GM06990 (cell line): ENCODE measurements at regions not wholly inside any gene's neighbourhood (a gene's known extent, or its start where the extent isn't known, plus 50 kb on each side); places are given as distances from the start of the nearest gene placed in this dataset.

Experiments
- DNase-seq: peaks from one replicate; pipeline ENCODE4 v3.0.0-alpha.2; 2011; ENCODE audit not compliant: insufficient read length; ENCODE audit errors: extremely low read depth
- H3K27me3 ChIP-seq: replicated peaks from 2 replicates; pipeline ENCODE4 v1.6.0; 2011; ENCODE audit warnings: low read length; ENCODE audit not compliant: control insufficient read depth, insufficient read depth
- H3K36me3 ChIP-seq: 2 replicates; pipeline ENCODE4 v1.5.1; 2011; ENCODE audit warnings: low read length; ENCODE audit not compliant: control insufficient read depth, insufficient read depth
- H3K4me3 ChIP-seq: replicated peaks from 2 replicates; pipeline ENCODE4 v1.5.1; 2011; ENCODE audit warnings: low read depth, mild to moderate bottlenecking, control low read depth, low read length
- CTCF ChIP-seq: IDR thresholded peaks from 2 replicates; pipeline ENCODE4 v1.5.1; 2011; ENCODE audit warnings: low read length, control low read depth, mild to moderate bottlenecking, inconsistent platforms; ENCODE audit not compliant: insufficient read depth, poor library complexity, severe bottlenecking

DNA sequence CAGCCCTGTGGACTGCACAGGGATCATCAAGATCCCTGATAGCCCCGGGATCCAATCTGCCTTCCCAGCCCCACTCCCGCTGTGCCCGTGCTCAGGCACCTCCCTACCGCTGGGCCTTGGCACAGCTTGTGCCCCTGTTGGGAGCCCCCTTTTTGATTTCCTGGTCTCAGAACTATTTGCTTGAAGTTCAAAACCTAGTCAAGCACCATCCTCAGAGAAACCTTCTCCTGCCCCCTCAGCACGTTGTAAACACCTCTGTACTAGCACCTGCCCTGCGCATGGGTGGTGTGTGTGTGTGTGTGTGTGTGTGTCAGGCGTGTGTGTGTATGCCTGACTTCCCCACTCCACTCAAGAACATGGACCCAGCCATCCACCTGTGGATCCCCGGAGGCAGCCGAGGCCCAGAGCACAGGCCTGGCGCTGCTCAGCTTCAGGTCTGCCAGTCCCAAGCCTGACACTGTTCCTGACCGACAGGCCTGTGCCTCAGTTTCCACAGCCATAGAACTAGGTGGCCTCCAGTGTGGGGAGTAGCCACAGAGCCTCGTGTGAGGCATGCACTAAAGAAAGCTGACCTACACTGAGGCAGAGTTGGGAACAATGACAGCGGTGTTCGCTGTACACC, 65.5 kb downstream of the ADRA2C start:
- no peak for DNase-seq
- Histone ChIP-seq H3K4me3 (no peak overlapping the region), H3K36me3 (no peaks in the 10 kb centered on the region), H3K27me3 (no peaks in the 10 kb centered on the region; the same call in 1 of the 2 replicates)
- no peak for TF ChIP-seq CTCF

DNA sequence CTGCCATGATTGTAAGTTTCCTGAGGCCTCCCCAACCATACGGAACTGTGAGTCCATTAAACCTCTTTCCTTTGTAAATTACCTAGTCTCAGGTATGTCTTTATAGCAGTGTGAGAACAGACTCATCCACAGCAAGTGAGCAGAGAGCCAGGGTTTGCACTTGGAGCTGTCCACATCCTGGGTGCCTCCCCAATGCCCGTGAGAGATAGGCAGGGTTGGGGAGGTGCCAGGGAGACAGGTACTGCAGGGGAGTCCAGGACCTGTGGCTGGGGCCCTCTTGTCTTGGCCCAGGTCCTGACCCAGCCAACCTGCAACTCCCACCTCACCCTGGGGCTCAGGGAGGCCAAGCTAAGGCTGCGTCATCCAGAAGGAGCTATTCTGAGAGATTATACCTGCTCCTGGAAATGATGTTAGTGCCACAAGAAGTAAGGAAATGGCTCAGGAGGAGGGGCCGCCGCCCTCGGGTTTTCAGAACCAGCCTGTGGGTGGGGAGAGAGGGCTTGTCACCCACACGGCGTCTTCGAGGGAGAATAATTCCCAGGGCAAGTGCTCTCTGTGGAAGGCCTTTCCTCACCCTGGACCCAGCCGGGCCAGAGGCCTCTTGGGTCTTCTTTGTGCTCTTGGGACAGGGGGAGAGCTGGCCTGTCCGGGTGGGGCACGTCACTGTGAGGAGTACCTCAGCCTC, 66.5 kb downstream of the ADRA2C start:
- TF ChIP-seq CTCF, result no peak
- Histone ChIP-seq H3K4me3 (no peak overlapping the region), H3K36me3 (no peaks in the 10 kb centered on the region), H3K27me3 (no peaks in the 10 kb centered on the region; the same call in 1 of the 2 replicates)
- DNase-seq, result no peak

GRCh38 chr4:3833326-3833989, 67.3 kb downstream of the ADRA2C start:
- Histone ChIP-seq H3K36me3 (no peaks in the 10 kb centered on the region), H3K4me3 (no peak overlapping the region), H3K27me3 (no peaks in the 10 kb centered on the region; the same call in 1 of the 2 replicates)
- no peak for TF ChIP-seq CTCF
- no peak for DNase-seq

- H3K36me3 ChIP-seq, result no peaks in the 10 kb centered on the region
- no peak for TF ChIP-seq CTCF
- no peaks in the 10 kb centered on the region; the same call in 1 of the 2 replicates for H3K27me3 ChIP-seq
- H3K4me3 ChIP-seq, result no peak overlapping the region
- DNase-seq, result no peak
These were observed 68.0 kb downstream of the ADRA2C start for GRCh38 chr4:3834186-3834662.

GRCh38 chr4:3834663-3835521, 68.7 kb downstream of the ADRA2C start:
- no peaks in the 10 kb centered on the region; the same call in 1 of the 2 replicates for H3K27me3 ChIP-seq
- H3K4me3 ChIP-seq, result no peak overlapping the region
- no peaks in the 10 kb centered on the region for H3K36me3 ChIP-seq
- no peak for TF ChIP-seq CTCF
- DNase-seq, result no peak
